Upper lobe of left lung (tissue), 6 donors: ENCODE measurements at regions not wholly inside any gene's neighbourhood (a gene's known extent, or its start where the extent isn't known, plus 50 kb on each side); places are given as distances from the start of the nearest gene placed in this dataset.

Source experiments
- ATAC-seq, 2 donors: fragments of 200-7000 bp; cut with Tn5 transposase; one replicate each; pipeline ENCODE4 v1.9.1; 2022; ENCODE audit warnings: mild to moderate bottlenecking in 2 of 2, moderate library complexity in 2 of 2; ENCODE audit not compliant: low FRiP score in 2 of 2
- DNase-seq, 2 donors: peaks; one replicate each; pipeline ENCODE4 v3.0.0-alpha.2; 2019 to 2020
- H3K27ac ChIP-seq, 4 donors: fragments of 200-600 bp; sonication (generic); one replicate each; pipeline ENCODE4 v1.5.1; 2016 to 2019
- H3K27me3 ChIP-seq, 4 donors: fragments of 200-600 bp; sonication (generic); one replicate each; pipeline ENCODE4 v1.5.1; 2017 to 2019
- H3K36me3 ChIP-seq, 4 donors: fragments of 200-600 bp; sonication (generic); one replicate each; pipeline ENCODE4 v1.5.1; 2016 to 2019
- H3K4me1 ChIP-seq, 4 donors: fragments of 200-600 bp; sonication (generic); one replicate each; pipeline ENCODE4 v1.5.1; 2018 to 2019
- H3K4me3 ChIP-seq, 4 donors: fragments of 200-600 bp; sonication (generic); one replicate each; pipeline ENCODE4 v1.5.1; 2017 to 2019; ENCODE audit warnings: mild to moderate bottlenecking in 2 of 4, moderate library complexity in 1 of 4
- H3K9me3 ChIP-seq, 4 donors: fragments of 200-600 bp; sonication (generic); one replicate each; pipeline ENCODE4 v1.5.1; 2018 to 2019
- CTCF ChIP-seq, 6 experiments: fragments of 450-650 bp in 4 of 6; fragments of 200-600 bp in 2 of 6; sonication (generic) in 2 of 6; IDR thresholded peaks; one replicate each; pipeline ENCODE4 v1.5.1; 2016 to 2019; ENCODE audit warnings: antibody characterized with exemption in 6 of 6
- EP300 ChIP-seq, 4 donors: sonication (generic); formaldehyde crosslinking; IDR thresholded peaks; one replicate each; pipeline ENCODE4 v1.5.1; 2017; ENCODE audit warnings: antibody characterized with exemption in 4 of 4, control low read depth in 2 of 4
- POLR2A ChIP-seq, 4 donors: fragments of 450-650 bp; IDR thresholded peaks; one replicate each; pipeline ENCODE4 v1.5.1; 2016 to 2017; ENCODE audit warnings: antibody characterized with exemption in 4 of 4, mild to moderate bottlenecking in 2 of 4
- POLR2AphosphoS5 ChIP-seq, 2 donors: sonication (generic); formaldehyde crosslinking; IDR thresholded peaks; one replicate each; pipeline ENCODE4 v1.5.1; 2017; ENCODE audit warnings: antibody characterized with exemption in 2 of 2
- WGBS, 2 donors: methylation state at CpG; one replicate each; pipeline ENCODE4 v1.1.5; 2017 to 2018; 5-methylcytosine and 5-hydroxymethylcytosine counted together
- donor health status: DM: no; HTN: no; CAD: no; lungs with moderate emphysema.
- donor health status: DM: no; HTN: yes; CAD: no; lungs with severe emphysema.

- Histone ChIP-seq H3K9me3 (no peaks in the 10 kb centered on the region), H3K4me1 (no peaks in the 10 kb centered on the region), H3K27me3 (no peaks in the 10 kb centered on the region), H3K36me3 (no peaks in the 10 kb centered on the region), H3K27ac (no peak overlapping the region), H3K4me3 (no peak overlapping the region)
- no peak for TF ChIP-seq POLR2A (IDR thresholded peaks at IDR 0.05)
- no peak for TF ChIP-seq POLR2AphosphoS5 (IDR thresholded peaks at IDR 0.05)
- TF ChIP-seq EP300 (IDR thresholded peaks at IDR 0.05) = no peak
- no peak for TF ChIP-seq CTCF (IDR thresholded peaks at IDR 0.05)
- no peak for ATAC-seq
- DNase-seq = no peak
These were observed 277.0 kb upstream of the PCDH20 start for GRCh38 chr13:61692691-61693090.

GRCh38 chr13:61685682-61686012 is 270.0 kb upstream of the PCDH20 start:
- no peak overlapping the region for H3K27ac ChIP-seq
- peak in 1 of 6 experiments; percentile 17 for TF ChIP-seq CTCF (IDR thresholded peaks at IDR 0.05)
- TF ChIP-seq POLR2A (IDR thresholded peaks at IDR 0.05) = no peak
- 63 to 91% methylated on average over 2 of the region's 2 CpGs for WGBS, 2 donors
- no peak for DNase-seq
- no peaks in the 10 kb centered on the region for H3K9me3 ChIP-seq
- ATAC-seq = no peak
- no peaks in the 10 kb centered on the region for H3K36me3 ChIP-seq
- H3K4me1 ChIP-seq = no peaks in the 10 kb centered on the region
- no peak overlapping the region for H3K4me3 ChIP-seq
- H3K27me3 ChIP-seq = no peaks in the 10 kb centered on the region

- DNase-seq (no peak), ATAC-seq (no peak)
- Histone ChIP-seq H3K9me3 (no peaks in the 10 kb centered on the region), H3K36me3 (no peaks in the 10 kb centered on the region), H3K4me1 (no peaks in the 10 kb centered on the region), H3K4me3 (no peak overlapping the region), H3K27me3 (no peaks in the 10 kb centered on the region), H3K27ac (no peak overlapping the region)
- 78 to 93% methylated on average over 2 to 4 of the region's 4 CpGs for WGBS, 2 donors
- no peak for TF ChIP-seq EP300 (IDR thresholded peaks at IDR 0.05)
- no peak for TF ChIP-seq POLR2AphosphoS5 (IDR thresholded peaks at IDR 0.05)
- TF ChIP-seq CTCF (IDR thresholded peaks at IDR 0.05) = no peak
- no peak for TF ChIP-seq POLR2A (IDR thresholded peaks at IDR 0.05)
These were observed 269.5 kb upstream of the PCDH20 start for GRCh38 chr13:61684976-61685681.

DNA sequence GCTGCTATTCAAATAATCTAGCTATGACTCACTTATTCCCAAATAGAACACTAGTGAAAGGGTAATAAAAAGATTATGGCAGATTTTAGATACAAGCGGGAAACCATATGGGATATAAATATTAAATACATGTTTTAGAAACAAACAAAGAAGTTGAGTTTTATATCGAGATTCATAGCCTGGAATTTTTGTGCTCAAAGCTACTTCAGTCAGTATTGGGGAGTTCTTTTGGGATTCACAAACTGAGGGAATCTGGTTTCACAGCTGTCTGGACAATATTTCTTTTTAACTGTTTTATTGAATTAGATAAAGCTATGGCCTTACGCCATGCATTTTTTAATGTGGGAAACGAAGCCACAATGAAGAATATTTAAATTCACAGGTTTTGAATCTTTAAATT is 257.1 kb upstream of the PCDH20 start:
- Histone ChIP-seq H3K4me3 (no peak overlapping the region), H3K9me3 (no peaks in the 10 kb centered on the region), H3K4me1 (no peaks in the 10 kb centered on the region), H3K27ac (no peak overlapping the region), H3K27me3 (no peaks in the 10 kb centered on the region), H3K36me3 (no peaks in the 10 kb centered on the region)
- DNase-seq = no peak
- WGBS, 2 donors = 83 to 86% methylated on average over 4 of the region's 4 CpGs
- no peak for TF ChIP-seq EP300 (IDR thresholded peaks at IDR 0.05)
- no peak for ATAC-seq

- TF ChIP-seq POLR2A (IDR thresholded peaks at IDR 0.05) (no peak), POLR2AphosphoS5 (IDR thresholded peaks at IDR 0.05) (no peak), CTCF (IDR thresholded peaks at IDR 0.05) (no peak), EP300 (IDR thresholded peaks at IDR 0.05) (no peak)
- ATAC-seq (no peak), DNase-seq (peak in 1 of 2 donors; percentile 29)
- 86 to 88% methylated on average over 19 of the region's 19 CpGs for WGBS, 2 donors
- H3K4me3 ChIP-seq = no peak overlapping the region
- H3K4me1 ChIP-seq = no peaks in the 10 kb centered on the region
- H3K27me3 ChIP-seq = no peaks in the 10 kb centered on the region
- H3K9me3 ChIP-seq = no peaks in the 10 kb centered on the region
- H3K27ac ChIP-seq = no peak overlapping the region
- H3K36me3 ChIP-seq = no peaks in the 10 kb centered on the region
These were observed 254.9 kb upstream of the PCDH20 start for GRCh38 chr13:61670384-61671161.
